Central memory CD4-positive, alpha-beta T cell (primary cell): ENCODE measurements at regions not wholly inside any gene's neighbourhood (a gene's known extent, or its start where the extent isn't known, plus 50 kb on each side); places are given as distances from the start of the nearest gene placed in this dataset.
"Not testable (repeated sequence)": the region's sequence is repeated elsewhere in the genome, so short reads cannot be mapped to it uniquely, and the experiment has no call there.

Experiments
- DNase-seq: peaks from one replicate; pipeline ENCODE4 v3.0.0; 2022

DNA sequence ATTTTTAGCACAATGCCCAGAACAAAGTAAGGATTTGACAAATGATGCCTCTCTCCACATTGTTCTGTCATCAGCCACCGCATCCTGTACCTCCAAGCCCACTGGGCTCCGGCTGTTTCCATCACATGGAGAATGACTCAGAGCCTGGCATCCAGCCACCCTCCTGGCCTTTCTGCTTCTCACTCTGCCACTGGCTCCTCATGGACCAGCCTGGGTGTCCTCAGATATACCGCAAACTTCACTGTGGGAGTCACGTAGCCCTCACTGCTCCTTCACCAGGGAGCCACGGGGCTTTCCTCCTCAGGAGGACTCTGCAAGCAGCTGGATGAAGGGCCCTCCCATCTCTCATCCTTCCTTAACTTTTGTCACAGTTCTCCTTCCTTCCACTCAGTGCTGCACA lies 943.0 kb downstream of the TUBA3C start:
- not testable (repeated sequence) for DNase-seq

DNA sequence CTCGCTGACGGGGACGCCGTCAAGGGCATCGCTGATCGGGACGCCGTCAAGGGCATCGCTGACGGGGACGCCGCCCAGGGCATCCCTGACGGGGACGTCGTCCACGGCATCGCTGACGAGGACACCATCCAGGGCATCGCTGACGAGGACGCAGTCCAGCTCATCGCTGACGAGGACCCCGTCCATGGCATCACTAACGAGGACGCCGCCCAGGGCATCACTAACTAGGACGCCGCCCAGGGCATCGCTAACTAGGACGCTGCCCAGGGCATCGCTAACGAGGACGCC lies 945.2 kb downstream of the TUBA3C start:
- no peak for DNase-seq

DNA sequence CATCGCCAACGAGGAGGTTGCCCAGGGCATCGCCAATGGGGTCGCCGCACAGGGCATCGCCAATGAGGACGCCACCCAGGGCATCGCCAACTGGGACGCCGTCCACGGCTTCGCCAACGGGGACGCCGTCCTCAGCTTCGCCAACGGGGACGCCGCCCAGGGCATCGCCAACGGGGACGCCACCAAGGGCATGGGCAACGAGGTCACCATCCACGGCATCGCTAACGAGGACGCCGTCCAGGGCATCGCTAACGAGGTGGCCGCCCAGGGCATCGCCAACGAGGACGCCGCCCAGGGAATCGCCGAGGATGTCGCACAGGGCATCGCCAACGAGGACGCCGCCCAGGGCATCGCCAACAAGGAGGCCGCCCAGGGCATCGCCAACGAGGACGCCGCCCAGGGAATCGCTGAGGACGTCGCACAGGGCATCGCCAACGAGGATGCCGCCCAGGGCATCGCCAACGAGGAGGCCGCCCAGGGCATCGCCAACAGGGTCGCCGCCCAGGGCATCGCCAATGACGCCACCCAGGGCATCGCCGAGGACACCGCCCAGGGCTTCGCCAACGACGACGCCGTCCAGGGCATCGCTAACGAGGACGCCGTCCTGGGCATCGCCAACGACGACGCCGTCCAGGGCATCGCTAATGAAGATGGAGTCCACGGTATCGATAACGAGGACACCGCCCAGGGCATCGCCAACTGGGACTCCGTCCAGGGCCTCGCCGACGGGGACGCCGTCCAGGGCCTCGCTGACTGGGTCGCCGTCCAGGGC lies 945.7 kb downstream of the TUBA3C start:
- no peak for DNase-seq

DNA sequence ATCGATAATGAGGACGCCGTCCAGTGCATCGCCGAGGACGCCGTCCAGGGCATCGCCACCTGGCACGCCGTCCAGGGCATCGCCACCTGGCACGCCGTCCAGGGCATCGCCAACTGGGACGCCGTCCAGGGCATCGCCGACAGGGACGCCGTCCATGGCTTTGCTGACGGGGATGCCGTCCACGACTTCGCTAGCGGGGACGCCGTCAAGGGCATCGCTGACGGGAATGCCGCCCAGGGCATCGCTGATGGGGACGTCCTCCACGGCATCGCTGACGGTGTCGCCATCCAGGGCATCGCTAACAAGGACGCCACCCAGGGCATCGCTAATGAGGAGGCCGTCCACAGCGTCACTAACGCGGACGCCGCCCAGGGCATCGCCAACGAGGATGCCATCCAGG lies 946.5 kb downstream of the TUBA3C start:
- DNase-seq, result no peak

DNA sequence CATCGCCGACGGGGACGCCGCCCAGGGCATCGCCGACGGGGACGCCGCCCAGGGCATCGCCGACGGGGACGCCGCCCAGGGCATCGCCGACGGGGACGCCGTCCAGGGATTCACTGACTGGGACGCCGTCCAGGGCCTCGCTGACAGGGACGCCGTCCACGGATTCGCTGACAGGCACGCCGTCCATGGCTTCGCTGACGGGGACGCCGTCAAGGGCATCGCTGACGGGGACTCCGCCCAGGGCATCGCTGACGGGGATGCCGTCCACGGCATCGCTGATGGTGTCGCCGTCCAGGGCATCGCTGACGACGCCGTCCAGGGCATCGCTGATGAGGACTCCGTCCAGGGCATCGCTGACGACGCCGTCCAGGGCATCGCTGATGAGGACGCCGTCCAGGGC lies 947.2 kb downstream of the TUBA3C start:
- not testable (repeated sequence) for DNase-seq

DNA sequence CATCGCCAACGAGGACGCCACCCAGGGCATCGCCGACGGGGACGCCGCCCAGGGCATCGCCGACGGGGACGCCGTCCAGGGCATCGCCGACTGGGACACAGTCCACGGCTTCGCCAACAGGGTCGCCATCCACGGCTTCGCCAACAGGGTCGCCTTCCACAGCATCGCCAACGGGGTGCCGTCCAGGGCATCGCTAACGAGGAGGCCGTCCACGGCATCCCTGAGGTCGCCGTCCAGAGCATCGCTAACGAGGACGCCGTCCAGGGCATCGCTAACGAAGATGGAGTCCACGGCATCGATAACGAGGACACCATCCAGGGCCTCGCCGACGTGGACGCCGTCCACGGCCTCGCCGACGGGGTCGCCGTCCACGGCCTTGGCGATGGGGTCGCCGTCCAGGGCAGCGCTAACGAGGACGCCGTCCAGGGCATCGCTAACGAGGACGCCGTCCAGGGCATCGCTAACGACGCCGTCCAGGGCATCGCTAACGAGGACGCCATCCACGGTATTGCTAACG lies 947.8 kb downstream of the TUBA3C start:
- DNase-seq, result no peak

DNA sequence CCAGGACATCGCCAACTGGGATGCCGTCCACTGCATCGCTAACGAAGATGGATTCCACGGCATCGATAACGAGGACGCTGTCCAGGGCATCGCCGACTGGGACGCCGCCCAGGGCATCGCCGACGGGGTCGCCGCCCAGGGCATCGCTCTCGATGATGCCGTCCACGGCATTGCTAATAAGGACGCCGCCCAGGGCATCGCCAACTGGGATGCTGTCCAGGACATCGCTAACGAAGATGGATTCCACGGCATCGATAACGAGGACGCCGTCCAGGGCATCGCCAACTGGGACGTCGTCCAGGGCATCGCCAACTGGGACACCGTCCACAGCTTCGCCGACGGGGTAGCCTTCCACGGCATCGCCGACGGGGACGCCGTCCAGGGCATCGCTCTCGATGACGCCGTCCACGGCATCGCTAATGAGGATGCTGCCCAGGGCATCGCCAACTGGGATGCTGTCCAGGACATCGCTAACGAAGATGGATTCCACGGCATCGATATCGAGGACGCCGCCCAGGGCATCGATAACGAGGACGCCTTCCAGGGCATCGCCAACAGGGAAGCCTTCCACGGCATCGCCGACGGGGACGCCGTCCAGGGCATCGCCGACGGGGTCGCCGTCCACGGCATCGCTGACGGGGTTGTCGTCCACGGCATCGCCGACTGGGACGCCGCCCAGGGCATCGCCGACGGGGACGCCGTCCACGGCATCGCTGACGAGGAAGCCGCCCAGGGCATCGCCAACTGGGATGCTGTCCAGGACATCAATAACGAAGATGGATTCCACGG lies 948.4 kb downstream of the TUBA3C start:
- DNase-seq, result no peak

DNA sequence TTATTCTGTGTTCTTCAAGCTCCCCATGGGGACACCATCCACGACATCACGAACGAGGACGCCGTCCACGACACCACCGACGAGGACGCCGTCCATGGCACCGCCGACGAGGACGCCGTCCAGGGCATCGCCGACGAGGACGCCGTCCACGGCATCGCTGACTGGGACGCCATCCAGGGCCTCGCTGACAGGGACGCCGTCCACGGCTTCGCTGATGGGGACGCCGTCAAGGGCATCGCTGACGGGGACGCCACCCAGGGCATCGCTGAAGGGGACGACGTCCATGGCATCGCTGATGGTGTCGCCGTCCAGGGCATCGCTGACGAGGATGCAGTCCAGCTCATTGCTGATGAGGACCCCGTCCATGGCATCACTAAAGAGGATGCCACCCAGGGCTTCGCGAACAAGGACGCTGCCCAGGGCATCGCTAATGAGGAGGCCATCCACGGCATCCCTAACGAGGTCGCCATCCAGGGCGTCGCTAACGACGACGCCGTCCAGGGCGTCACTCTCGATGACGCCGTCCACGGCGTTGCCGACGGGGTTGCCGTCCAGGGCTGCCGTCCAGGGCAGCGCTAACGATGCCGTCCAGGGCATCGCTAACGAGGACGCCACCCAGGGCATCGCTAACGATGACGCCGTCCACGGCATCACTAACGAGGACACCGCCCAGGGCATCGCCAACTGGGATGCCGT lies 949.2 kb downstream of the TUBA3C start:
- no peak for DNase-seq

DNA sequence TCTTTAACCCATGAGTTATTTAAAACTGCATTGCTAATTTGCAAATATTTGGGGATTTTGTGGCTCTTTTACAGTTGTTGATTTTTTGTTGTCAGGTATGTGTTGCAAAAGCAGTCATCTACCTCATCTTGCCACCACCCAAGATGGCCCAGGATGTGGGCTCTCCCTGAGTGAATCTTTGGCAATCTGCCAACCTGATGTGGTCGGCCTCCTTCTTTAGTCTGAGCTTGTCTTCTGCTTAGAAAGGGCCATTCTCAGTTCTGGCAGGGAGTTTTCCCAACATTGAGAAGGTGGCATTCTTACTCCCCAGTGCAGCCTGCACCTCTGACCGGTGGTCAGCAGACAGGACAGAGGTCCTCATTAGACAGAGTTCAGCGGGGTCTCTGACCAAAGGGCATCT lies 957.2 kb downstream of the TUBA3C start:
- DNase-seq, result peak; percentile 37

DNA sequence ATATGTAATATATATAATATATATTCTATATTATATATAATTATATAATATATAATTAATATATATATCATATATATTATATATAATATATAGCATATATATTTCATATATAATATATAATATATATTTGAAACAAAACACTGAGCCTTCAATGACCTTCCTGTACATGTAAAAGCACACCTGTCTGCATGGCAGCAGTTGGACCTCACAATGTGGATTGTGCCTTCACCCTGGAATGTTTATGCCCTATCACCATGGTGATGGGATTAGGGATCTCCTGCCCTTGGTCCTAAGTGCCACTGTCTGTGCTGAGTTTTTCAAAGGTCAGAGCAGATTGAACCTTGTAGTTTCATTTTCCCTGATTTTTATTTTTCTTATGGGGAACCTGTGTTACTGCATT lies 966.9 kb downstream of the TUBA3C start:
- not testable (repeated sequence) for DNase-seq

DNA sequence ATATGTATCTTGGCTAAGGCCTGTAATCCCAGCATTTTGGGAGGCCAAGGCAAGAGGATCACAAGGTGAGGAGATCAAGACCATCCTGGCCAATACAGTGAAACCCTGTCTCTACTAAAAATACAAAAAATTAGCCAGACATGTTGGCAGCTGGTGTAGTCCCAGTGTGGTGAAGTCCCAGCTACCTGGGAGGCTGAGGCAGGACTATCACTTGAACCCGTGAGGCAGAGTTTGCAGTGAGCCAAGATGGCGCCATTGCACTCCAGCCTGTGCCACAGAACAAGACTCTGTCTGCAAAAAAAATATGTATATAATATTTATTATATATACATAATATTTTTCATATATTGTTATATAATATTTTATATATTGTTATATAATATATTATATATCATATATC lies 968.1 kb downstream of the TUBA3C start:
- DNase-seq, result not testable (repeated sequence)

DNA sequence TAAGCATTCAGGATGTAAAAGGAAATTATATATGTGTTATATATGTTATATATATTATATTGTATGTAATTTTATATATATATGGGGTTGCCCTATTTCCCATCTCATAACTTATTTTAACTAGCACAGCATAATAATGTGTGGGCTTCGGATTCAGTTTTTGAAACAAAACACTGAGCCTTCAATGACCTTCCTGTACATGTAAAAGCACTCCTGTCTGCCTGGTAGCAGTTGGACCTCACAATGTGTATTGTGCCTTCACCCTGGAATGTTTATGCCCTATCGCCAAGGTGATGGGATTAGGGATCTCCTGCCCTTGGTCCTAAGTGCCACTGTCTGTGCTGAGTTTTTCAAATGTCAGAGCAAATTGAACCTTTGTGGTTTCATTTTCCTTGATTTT lies 968.8 kb downstream of the TUBA3C start:
- no peak for DNase-seq

DNA sequence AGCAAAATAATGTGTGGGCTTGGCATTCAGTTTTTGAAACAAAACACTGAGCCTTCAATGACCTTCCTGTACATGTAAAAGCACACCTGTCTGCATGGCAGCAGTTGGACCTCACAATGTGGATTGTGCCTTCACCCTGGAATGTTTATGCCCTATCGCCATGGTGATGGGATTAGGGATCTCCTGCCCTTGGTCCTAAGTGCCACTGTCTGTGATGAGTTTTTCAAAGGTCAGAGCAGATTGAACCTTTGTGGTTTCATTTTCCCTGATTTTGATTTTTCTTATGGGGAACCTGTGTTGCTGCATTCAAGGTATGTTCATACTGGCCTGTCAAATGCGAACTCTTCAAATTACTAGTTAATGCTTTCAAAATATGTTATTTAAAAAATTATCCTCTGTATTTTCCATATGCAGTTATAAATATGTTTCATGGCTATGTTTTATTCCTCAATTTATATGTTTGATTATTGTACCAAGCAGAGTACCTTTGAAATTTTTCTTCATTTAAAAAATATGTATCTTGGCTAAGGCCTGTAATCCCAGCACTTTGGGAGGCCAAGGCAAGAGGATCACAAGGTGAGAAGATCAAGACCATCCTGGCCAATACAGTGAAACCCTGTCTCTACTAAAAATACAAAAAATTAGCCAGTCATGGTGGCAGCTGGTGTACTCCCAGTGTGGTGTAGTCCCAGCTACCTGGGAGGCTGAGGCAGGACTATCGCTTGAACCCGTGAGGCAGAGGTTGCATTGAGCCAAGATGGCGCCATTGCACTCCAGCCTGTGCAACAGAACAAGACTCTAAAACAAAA lies 969.7 kb downstream of the TUBA3C start:
- peak; percentile 6 for DNase-seq

DNA sequence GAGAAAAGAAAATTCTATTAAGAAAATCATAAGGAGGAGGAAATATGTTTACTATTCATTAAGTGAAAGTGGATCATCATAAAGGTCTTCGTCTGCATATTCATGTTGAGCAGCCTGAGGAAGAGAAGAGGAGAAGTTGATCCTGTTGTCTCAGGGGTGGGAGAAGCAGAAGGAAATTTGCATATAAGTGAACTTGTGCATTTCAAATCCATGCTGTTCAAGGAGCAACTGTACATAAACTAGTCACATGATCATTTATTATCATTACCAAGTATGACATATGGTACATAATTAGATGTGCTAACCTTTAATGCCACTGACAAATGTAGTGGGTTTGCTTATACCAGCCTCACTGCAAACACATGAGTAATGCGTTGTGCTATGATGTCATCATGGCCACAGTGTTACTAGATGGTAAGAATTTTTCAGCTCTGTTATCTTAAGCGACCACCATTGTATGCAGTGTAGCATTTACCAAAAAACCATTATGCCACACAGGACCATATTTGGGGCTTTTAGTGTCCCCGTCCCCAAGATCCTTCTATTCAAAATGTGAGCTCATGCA lies 976.9 kb downstream of the TUBA3C start:
- not testable (repeated sequence) for DNase-seq

DNA sequence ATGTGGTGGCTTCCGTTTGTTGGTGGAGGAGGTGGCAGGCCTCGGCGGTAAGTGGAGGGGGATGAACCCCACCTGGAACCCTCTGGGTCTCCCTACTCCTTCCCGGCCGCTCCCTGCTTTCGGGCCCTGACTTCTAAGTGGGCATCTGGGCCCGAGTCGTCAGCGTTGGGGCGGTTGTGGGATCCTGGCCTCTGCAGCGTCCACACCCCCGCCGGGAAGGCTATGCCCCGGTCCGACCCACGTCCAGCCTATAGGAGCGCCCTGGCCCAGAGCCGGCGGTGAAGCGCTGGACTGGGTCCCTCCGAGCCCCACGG lies 986.3 kb downstream of the TUBA3C start:
- not testable (repeated sequence) for DNase-seq

DNA sequence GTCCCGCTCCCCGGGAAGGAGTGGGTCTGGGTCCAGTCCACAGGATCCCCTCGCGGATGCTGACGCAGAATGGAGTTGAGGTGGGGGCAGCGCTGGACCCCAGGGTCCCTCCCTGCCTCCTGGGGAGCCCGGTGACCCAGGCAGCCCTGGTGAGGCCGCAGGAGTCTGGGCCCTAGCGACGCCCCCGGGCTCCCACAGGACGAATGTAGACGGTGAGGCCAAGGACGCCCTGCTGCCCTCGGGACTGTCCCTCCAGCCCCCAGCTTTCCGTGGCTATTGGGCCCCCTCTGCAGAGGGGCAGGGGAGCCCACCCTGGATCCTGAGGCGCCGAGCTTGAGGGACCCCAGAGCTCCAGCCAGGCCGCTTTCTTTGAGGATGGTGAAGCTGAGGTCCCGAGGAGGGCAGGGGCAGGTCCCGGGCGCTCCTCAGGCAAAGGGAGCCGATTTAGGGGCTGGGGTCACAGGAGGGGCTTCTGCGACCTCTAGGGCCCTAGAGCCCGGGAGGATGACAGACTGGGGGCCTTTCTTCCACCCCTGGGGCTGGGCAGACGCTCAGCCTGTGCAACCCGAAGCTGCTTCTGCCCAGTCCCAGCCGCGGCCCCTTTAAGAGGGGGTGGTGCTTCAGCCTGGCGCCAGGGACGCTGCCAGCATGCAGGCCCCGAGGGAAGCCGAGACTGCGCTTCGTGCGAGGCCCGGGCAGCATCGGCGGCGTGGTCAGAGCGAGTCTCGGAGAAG lies 986.8 kb downstream of the TUBA3C start:
- not testable (repeated sequence) for DNase-seq

DNA sequence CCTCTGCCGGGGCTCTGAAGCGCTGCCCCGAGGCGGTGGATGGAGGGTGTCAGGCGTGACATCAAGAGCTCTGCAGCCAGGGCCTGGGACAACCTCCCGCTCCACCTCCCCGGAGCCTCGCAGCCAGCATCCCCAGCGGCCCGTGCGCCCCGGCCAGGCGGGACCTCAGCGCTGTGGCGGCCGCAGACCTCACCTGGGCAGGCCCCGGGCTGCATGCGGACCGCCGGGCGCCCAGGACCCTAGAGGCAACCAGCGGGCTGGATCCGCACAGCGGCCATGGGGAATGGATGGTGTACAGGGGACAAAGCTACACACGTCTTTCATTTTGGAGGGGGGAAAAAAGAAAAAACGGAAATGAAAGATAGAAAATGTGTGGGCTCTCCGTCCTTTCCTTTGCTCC lies 987.5 kb downstream of the TUBA3C start:
- DNase-seq, result not testable (repeated sequence)
